RPMI8226 (cell line): ENCODE measurements at regions not wholly inside any gene's neighbourhood (a gene's known extent, or its start where the extent isn't known, plus 50 kb on each side); places are given as distances from the start of the nearest gene placed in this dataset.

Experiments
- DNase-seq: peaks from one replicate; pipeline ENCODE4 v3.0.0-alpha.2; 2015

DNA sequence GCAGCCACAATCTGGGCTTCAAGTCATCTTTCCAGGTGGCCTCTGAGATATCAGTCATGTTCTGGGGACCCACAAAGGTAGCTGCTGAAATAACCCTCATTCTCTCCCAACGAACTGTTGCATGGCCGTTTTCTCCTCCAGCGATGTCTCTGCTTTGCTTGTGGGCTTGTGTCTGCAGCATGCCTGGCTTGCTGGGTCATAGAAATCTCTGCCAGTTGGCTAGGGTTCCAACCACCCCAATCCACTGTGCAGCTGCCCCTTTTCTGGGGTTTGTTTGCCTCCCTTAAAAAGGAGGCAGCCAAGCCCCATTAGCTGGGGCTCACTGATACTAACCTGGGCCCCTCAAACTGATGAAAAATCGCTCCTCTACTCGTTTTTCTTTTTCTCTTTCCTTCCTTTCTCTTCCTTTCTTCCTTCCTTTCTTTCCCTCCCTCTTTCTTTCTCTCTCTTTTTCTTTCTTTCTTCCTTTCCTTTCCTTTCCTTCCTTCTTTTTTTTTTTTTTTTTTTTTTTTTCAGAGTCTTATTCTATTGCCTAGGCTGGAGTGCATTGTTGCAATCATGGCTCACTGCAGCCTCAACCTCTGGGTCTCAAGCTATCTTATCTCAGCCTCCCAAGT lies 680.0 kb downstream of the EPHA4 start:
- no peak for DNase-seq

DNA sequence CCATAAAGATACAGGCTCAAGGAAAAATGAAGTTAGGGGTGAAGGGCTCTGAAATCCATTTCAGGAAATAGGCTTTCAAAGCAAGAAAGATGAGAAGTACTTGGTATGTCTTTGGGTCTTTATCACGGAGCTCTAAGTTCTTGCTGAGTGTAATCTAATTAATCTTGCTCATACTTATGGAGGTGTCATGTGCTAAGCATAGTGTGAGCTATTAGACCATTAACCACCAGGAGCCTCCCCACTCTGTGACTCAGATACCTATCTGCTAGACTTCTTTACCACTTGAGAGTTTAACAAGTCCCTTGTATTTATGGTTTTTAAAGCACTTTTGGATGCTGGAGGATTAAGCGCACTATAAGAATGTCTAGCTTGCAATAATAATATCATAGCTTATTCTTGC lies 678.7 kb downstream of the EPHA4 start:
- no peak for DNase-seq

DNA sequence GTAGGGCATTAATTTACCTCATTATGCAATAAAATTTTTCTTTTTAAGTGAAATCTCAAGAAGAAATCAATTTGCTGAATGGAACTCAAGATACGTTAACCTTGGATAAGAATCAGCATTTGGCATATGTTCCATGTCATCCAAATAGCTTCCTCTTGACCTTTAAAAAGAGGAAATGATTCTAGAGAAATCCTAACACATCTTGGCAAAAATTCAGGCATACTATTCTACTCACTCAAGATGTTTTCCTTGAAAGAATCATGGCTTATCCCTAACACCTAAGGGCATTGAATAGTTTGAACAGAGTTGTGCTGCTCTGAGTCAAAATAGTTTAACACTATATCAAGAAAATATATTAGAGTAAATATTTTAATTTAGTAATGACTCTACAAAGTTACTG lies 678.0 kb downstream of the EPHA4 start:
- no peak for DNase-seq

DNA sequence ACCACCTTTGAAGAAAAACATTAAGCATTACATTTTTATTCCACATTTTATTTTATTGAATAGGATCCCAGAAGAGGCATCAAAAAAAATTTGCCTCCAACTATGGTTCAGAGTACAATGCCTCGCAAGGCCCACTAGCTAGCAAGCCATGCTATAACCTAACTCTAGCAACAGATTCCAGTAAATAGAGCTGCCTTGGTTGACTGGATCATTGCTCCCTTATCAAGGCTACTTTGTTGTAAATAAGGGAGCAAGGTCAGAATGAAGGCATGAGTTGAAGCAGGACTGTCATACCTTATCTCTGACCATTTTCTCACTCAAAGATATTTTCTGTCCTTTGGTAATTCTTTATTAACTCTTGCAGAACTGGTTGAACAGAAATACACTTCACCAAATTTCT lies 672.6 kb downstream of the EPHA4 start:
- no peak for DNase-seq

GRCh38 chr2:220904015-220904414 lies 668.1 kb downstream of the EPHA4 start:
- no peak for DNase-seq

DNA sequence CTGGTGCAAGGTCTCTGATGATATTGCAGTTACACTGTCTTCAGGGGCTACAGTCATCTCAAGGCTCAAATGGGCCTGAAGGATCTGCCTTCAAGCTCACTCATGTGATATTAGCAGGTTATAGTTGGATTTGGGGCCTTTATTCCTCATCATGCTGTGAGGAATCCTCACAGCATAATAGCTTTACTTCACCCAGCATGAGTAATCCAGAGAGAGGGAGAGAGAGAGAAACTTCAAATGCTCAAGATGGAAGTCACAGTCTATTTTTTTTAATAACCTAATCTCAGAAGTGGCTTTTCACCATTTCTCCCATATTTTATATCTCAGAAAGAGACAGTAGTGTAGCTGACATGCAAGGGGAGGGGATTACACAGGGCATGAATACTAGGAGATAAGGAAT lies 658.7 kb downstream of the EPHA4 start:
- DNase-seq: no peak

DNA sequence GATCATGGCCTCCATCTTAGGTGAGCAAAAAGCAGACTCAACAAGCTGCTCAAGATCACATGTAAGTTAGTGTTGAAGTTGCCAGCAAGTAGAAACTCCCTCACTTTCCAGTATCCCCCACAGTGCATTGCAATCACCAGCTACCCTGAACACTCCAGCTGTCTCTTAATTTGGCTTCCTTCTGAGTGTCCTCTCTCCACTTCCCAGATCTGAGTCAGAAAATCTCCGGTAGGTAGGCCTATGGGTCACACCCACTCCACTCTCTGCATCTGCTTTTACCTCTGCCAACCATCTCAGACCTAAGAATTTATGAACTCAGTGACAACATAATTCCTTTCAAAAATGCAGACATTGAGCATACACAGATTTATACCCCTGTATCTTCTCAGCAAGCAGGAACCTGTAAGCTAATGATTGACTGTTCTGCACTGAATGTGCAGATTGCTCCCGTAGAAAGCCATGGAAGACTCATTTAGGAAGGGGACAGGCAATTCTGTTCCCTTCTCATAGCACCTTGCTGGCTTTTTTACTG lies 656.9 kb downstream of the EPHA4 start:
- DNase-seq: no peak

DNA sequence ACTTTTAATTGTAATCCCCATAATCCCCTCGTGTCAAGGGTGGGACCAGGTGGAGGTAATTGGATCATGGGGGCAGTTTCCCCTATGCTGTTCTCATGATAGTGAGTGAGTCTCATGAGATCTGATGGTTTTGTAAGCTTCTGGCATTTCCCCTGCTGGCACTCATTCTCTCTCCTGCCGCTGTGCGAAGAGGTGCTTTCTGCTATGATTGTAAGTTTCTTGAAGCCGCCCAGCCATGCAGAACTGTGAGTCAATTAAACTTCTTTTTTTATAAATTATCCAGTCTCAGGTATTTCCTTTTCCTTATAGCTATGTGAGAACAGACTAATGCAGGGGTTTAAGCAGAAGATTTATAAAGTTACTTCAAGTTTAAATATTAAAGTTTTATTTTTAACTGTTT lies 655.2 kb downstream of the EPHA4 start:
- no peak for DNase-seq

- DNase-seq: no peak
Measured at GRCh38 chr2:220930271-220931076, 641.6 kb downstream of the EPHA4 start.

DNA sequence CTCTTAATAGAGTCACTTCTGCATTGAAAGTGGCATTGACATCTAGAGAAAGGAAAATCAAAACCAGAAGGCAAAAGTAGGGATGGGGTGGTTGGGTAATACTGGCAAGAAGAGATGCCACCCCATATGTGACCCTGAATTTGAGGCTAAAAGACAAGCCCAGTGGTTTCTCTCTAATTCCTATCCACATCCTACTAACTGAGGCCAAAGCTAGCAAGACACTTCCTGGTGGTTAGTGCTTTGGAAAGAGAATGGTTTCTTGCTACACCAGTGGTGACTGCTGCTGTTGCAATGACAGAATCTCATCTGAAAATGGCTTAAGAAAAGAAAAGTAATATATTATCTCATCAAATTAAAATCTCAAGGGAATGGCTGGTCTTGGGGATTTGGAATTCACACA lies 640.6 kb downstream of the EPHA4 start:
- no peak for DNase-seq

GRCh38 chr2:220932041-220932440 lies 640.1 kb downstream of the EPHA4 start:
- DNase-seq: no peak

DNA sequence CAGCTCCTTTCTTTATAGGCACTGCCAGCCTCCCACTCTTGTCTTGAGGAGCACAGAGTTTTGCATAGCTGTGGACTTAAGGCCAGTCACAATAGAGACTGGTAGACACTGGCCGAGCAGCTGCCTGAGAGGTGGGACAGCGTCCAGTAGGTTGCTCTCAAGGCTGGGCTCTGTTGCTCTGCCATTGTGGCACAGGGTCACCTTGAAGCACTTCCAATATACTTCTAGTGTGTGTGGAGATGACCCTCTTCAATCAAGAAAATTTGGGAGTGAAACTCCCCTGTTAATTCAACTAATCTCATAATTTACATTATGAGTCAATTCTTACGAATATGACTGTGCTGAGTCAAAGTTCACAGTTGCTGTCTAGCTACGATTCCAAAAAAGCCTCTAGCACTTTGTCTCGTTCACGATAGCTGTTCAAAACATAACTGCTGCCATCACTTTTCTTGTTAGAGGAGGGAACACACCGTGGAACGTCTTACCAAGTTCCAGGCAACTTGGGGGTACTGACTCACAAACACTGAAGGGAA lies 636.2 kb downstream of the EPHA4 start:
- no peak for DNase-seq

GRCh38 chr2:220936641-220937197 lies 635.4 kb downstream of the EPHA4 start:
- DNase-seq: no peak

DNA sequence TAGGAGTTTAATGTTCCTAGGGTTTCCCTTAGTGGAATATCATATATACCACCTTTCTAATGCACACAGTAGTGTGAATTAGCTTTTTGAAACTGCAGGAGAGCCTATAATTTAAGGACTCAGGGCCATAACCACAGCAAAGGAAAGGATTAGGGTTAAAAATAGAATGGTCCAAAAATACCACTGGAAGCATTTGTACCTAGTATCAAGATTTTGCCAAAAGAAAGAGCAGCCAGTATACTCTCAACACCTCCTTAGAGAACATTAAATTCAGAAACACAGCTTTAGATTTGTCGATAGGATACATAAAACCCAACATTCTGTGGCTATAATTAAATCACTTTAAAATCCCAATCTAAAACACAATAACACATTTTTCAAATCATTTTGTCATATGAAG lies 634.9 kb downstream of the EPHA4 start:
- no peak for DNase-seq

DNA sequence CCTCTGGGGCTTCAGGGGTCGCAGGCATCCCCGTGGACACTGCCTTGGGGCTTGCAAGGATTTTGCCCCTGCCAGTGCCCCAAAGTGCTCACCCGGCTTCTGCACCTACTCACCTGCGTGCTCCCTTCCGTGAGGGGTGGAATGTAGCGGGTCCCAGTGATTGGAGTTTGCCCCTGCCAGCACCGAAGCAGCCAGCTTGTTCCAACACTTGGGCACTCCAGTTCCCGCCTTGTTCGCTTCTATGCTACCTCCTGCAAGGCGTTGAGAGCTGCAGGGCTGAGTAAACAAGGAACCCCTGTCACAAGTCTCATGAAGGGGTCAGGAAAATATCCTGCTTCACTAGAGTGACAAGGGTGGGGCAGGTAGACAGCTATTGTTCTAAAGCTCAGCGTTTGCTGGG lies 631.5 kb downstream of the EPHA4 start:
- DNase-seq: no peak

DNA sequence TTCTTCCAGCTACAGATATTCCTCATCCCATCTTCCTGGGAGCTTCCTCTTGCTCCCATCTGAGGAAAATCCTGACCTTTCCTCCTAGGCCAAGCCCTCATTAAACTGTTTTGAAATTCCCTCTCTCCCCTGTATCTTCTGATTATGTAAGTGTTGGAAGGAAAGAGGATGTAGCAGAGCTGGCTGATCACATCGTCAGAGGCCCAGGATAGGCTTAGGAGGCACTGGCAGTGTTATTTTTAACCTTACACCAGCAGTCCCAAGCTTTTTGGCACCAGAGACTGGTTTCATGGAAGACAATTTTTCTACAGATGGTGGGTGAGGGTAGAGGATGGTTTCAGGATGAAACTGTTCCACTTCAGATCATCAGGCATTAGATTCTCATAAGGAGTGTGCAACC lies 630.4 kb downstream of the EPHA4 start:
- no peak for DNase-seq

DNA sequence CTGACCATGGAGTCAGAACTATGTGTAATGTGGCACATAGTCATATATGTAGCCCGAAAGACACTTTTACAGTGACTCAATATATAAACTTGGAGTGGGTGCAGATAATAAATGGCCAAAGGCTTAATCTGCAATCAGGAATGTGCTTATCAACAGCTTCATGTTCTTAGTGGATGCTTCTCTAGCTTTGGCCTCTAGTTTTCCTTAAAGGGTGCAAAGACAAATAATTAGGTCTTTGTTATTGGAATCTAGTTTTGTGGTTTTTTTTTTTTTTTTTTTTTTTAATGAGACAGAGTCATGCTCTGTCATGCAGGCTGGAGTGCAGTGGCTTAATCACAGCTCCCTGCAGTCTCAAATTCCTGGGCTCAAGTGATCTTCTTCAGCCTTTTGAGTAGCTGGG lies 625.6 kb downstream of the EPHA4 start:
- no peak for DNase-seq

DNA sequence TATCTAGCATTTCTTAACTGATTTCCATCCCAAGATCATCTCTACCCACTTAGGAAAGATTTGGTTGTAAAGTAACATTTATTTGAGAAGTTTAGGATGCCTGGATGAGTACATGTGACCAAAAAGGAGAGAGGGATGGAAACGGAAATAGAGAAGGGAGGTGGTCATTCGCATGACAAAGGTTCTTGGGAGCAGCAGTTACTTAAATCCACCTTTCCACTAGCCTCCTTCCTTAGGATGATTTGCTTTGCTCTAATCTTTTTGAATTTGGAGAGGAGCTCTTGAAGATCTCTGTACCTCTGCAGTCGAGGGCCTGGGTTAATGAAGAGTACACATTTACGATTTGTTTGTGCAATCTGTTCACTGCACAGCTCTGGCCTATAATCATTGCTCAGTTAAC lies 623.5 kb downstream of the EPHA4 start:
- DNase-seq: no peak

- no peak for DNase-seq
Measured at GRCh38 chr2:220949466-220949865, 622.6 kb downstream of the EPHA4 start.

DNA sequence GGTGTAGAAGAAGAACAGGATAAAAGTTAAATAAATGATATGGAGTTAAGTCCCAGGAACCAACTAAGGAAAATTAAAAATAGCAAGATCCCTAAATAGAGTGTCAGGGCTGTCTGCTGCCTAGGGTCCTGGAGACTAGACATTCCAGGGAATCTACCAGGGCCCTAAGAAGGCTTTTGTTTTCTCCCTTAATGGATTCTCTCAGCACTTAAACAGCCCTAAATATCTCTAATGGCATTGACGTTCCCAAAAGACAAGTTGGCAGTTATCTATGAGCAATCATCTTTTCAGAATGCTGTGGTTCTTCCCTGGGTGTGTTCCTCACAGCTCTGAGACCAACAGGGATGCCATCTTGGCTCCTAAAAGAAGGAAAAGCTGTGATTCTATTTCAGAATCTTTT lies 616.3 kb downstream of the EPHA4 start:
- DNase-seq: no peak

DNA sequence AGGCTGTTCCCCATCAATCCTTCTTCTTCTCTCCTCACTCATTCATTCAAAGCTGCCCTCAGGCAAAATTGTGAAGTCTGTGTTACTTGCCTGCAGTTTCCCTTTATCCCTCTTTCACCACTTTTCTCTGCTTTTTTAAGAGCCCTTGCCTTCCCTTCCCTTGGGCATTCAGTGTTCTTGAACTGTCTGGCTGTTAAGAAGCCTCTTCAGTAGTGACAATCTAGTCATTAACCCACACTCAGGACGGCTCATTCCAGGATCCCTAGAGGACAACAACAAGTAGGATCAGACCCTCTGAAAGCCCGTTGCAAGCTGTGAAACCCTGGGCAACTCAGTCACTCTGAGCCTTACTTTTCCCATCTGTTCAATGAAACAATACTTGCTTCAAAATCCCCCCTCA lies 615.7 kb downstream of the EPHA4 start:
- no peak for DNase-seq

DNA sequence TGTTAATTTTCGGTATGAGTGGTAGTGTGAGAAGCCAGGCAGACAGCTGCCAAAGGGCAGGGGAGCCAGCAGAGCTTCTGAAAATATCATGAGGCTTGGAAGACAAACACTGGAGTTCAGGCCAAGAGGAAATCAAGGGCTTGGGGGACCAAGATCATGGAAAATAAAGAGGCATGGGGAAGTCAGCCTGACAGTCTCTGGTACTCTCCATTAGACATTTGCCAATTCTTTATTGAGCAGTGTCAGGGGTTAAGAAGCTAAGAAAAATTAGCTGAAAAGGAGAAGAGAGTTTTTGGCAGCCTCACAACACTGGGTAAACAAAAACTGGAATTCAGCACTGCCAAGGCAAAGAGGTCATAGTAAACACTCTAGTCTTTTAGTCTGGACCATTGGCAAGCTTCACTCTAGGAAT lies 612.7 kb downstream of the EPHA4 start:
- no peak for DNase-seq

DNA sequence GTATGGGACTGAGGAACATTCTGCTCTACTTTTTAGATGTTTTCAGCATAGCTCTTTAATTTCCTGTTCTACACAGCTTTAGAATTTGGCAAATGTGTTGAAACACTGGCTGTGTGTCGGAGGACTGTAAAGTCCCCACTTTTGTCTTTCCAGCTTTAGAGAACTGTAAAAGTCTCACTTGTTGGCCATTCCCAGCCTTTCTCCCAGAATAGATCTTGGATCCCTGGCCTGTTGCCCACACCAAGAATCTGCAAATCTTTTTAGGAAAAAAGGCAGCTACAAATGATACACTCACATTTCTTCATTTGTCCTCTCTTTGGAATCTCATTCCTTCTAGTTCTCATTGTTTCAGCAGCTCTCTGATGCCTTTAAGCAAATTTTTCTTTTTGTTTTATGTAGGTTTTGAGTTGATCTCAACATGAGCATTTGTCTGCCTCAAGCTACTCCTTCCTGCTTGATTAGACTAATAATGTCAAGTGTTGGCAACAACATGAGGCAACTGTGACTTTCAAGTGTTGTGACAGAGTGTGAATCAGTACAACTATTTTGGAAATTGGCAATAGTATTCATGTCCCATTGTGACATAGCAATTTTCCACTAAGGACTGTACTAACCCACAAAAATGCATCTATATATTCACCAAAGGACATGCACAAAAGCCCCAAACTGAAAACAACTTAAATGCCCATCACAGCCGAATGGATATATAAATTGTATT lies 610.8 kb downstream of the EPHA4 start:
- no peak for DNase-seq
